CD4-positive, alpha-beta T cell (primary cell): ENCODE measurements at regions not wholly inside any gene's neighbourhood (a gene's known extent, or its start where the extent isn't known, plus 50 kb on each side); places are given as distances from the start of the nearest gene placed in this dataset.

ENCODE experiments used
- ATAC-seq: fragments of 200-7000 bp; cut with Tn5 transposase; one replicate; pipeline ENCODE4 v1.10.0; 2022; ENCODE audit warnings: mild to moderate bottlenecking; ENCODE audit not compliant: poor library complexity
- CTCF ChIA-PET: fragments of 350-600 bp; sonication (Branson Sonifier 250); formaldehyde crosslinking; loops from one replicate; lab custom pipeline; 2021; ENCODE audit warnings: antibody characterized with exemption, inconsistent platforms; lab: Charles Lee
- POLR2A ChIA-PET: fragments of 350-600 bp; sonication (Branson Sonifier 250); formaldehyde crosslinking; loops from one replicate; lab custom pipeline; 2021; ENCODE audit warnings: antibody characterized with exemption, inconsistent platforms; lab: Charles Lee
- DNase-seq, 14 experiments: peaks; one replicate each; pipeline ENCODE4 v3.0.0-alpha.2; 2013 to 2020; ENCODE audit warnings: mixed read lengths in 2 of 14
- H3K27ac ChIP-seq, 2 donors: one replicate each; pipeline versions ENCODE4 v1.5.1 to v1.7.0; 2013; ENCODE audit warnings: low read length in 2 of 2, low read depth in 1 of 2, mild to moderate bottlenecking in 1 of 2
- H3K27me3 ChIP-seq, 2 experiments: 1 replicate in 1 of 2; 2 replicates in 1 of 2; pipeline versions ENCODE4 v1.6.1 to v1.7.0; 2013; ENCODE audit warnings: low read length in 2 of 2, control low read depth in 1 of 2, mild to moderate bottlenecking in 1 of 2, moderate library complexity in 1 of 2; ENCODE audit not compliant: insufficient read depth in 2 of 2, control insufficient read depth in 1 of 2
- H3K36me3 ChIP-seq: one replicate; pipeline ENCODE4 v1.6.1; 2013; ENCODE audit warnings: low read length, control low read depth; ENCODE audit not compliant: insufficient read depth
- H3K4me1 ChIP-seq: one replicate; pipeline ENCODE4 v1.6.1; 2013; ENCODE audit warnings: low read length, control low read depth; ENCODE audit not compliant: insufficient read depth
- H3K4me3 ChIP-seq: one replicate; pipeline ENCODE4 v1.5.1; 2013; ENCODE audit warnings: mild to moderate bottlenecking, low read length, moderate library complexity
- H3K9me3 ChIP-seq, 2 experiments: 1 replicate in 1 of 2; 2 replicates in 1 of 2; pipeline versions ENCODE4 v1.6.1 to v1.7.0; 2013; ENCODE audit warnings: low read length in 2 of 2, mild to moderate bottlenecking in 2 of 2, control low read depth in 1 of 2, moderate library complexity in 1 of 2; ENCODE audit not compliant: control insufficient read depth in 1 of 2, insufficient read depth in 1 of 2
- H3K27ac Mint-ChIP-seq: one replicate; pipeline ENCODE4 v1.8.0; 2020; ENCODE audit warnings: mixed read lengths
- H3K27me3 Mint-ChIP-seq: one replicate; pipeline ENCODE4 v1.8.0; 2021; ENCODE audit warnings: mixed read lengths
- H3K36me3 Mint-ChIP-seq: one replicate; pipeline ENCODE4 v1.8.0; 2021; ENCODE audit warnings: low read depth, mixed read lengths
- H3K4me1 Mint-ChIP-seq: one replicate; pipeline ENCODE4 v1.8.0; 2021; ENCODE audit warnings: low read depth, mixed read lengths
- H3K4me3 Mint-ChIP-seq: one replicate; pipeline ENCODE4 v1.8.0; 2020; ENCODE audit warnings: mild to moderate bottlenecking, mixed read lengths
- H3K9me3 Mint-ChIP-seq: one replicate; pipeline ENCODE4 v1.8.0; 2020; ENCODE audit warnings: mixed read lengths
- intact Hi-C, 2 experiments: fragments of 100-400 bp; cut with DNase I in 1 of 2; cut with micrococcal nuclease in 1 of 2; formaldehyde crosslinking; loops; one replicate each; pipeline versions ENCODE4 v1.15.1 to v1.9.0; 2023 to 2025; cut with DNase I, micrococcal nuclease
- TF ChIP-seq, protein P1 (sequence below): fragments of 200-600 bp; IDR thresholded peaks from one replicate; pipeline ENCODE4 v1.8.0; 2022; ENCODE audit warnings: antibody characterized with exemption, mild to moderate bottlenecking

DNA sequence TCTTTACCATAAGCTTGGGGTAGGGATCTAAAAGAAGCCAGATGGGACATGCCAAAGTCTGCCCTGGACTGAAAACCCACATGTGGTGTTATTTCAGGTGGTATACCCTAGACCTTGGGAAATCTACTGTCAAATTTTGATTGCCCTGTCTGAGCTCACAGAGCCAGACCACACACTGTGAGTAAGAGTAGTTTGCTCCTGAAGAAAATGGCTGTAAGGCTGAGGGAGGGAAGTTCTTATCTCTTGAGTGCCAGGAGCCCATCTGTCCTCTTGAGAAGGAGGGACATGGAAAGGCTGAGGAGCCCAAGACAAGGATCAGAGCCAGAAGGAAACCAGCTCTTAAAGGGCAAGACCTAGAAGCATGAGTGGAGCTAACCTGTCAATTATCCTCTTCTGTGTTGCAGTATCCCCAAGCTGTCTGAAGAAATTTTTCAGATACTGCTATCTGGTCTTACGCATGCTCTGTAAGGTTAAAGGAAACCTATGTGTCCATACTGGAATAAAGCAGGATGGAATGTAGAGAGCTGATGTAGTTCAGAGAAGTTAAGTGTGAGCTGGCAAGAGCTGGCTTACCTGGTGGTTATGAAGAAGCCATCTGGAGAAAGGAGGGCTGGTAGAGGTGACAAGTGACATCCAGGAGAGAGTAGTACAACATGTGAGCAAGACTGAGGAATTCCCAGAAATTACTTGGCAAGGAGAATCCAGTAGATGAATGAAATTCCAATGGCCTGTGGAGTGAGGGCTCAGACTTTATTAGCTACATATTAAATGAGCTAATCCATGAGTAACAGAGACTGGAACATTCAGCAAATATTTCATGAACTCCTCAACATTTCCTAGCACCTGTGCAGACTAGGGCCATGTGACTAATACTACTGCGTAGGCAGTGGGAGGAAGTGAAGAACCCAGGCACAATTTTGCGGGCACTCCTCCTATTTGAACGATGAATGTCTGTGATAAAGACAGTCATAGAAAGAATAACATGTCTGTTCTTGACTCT lies 389.1 kb upstream of the KIF2A start:
- H3K27me3 Mint-ChIP-seq, result no peaks in the 10 kb centered on the region
- Histone ChIP-seq H3K9me3 (peaks cover 0 to 4% of the 10 kb centered on the region in 2 experiments), H3K27me3 (no peaks in the 10 kb centered on the region), H3K36me3 (no peaks in the 10 kb centered on the region), H3K4me3 (no peak overlapping the region), H3K4me1 (no peaks in the 10 kb centered on the region), H3K27ac (no peak overlapping the region)
- peaks cover 4% of the 10 kb centered on the region for H3K9me3 Mint-ChIP-seq
- intact Hi-C loops, result no loop called here
- no peaks in the 10 kb centered on the region for H3K4me1 Mint-ChIP-seq
- ChIA-PET POLR2A (no interaction called here), CTCF (no interaction called here)
- no peak for DNase-seq
- H3K4me3 Mint-ChIP-seq, result no peak overlapping the region
- no peaks in the 10 kb centered on the region for H3K36me3 Mint-ChIP-seq
- ATAC-seq, result no peak
- H3K27ac Mint-ChIP-seq, result no peak overlapping the region
- TF ChIP-seq, protein P1, sequence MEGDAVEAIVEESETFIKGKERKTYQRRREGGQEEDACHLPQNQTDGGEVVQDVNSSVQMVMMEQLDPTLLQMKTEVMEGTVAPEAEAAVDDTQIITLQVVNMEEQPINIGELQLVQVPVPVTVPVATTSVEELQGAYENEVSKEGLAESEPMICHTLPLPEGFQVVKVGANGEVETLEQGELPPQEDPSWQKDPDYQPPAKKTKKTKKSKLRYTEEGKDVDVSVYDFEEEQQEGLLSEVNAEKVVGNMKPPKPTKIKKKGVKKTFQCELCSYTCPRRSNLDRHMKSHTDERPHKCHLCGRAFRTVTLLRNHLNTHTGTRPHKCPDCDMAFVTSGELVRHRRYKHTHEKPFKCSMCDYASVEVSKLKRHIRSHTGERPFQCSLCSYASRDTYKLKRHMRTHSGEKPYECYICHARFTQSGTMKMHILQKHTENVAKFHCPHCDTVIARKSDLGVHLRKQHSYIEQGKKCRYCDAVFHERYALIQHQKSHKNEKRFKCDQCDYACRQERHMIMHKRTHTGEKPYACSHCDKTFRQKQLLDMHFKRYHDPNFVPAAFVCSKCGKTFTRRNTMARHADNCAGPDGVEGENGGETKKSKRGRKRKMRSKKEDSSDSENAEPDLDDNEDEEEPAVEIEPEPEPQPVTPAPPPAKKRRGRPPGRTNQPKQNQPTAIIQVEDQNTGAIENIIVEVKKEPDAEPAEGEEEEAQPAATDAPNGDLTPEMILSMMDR, result no peak

DNA sequence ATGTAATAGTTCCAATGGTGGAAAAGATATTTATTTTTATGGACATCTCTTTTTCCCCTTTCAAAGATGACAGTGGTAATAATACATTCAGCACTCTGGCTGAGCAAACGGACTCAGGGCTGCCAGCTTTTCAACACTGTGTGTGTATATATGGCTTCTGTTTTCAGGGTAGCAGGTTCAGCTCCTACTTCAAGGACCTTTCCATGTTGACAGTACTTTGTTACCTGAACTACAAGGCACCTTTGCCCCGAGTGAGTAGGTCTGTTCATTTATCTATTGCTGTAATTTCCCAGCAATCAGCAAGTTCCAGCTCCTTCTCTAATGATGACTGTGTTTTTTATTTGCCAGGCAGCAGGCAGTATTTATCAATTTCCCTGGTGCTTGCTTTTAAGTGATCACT lies 387.4 kb upstream of the KIF2A start:
- CTCF ChIA-PET, result no interaction called here
- H3K27ac Mint-ChIP-seq, result no peak overlapping the region

DNA sequence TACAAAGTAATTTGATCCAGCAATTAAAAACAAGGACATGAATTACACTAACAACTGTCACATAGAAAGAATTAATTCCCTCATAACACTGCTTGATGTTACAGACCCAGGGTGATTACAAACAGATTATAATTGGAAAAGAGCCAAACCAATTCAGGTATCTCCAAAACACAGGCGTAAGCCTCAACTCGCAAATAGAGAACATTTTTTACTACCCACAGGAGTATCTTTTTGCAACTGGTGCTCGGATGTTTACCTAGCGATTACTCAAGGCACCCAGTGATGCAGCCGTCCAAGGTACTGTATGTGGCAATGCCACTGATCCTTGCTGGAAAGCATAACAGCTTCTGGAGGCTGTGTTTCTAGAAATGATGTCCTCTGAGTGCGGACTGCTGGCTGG lies 386.1 kb upstream of the KIF2A start:
- no peaks in the 10 kb centered on the region for H3K27me3 ChIP-seq
- ChIA-PET CTCF (no interaction called here), POLR2A (no interaction called here)
- no peaks in the 10 kb centered on the region for H3K36me3 Mint-ChIP-seq
- no peaks in the 10 kb centered on the region for H3K4me1 ChIP-seq
- no peak for ATAC-seq
- no peaks in the 10 kb centered on the region for H3K9me3 Mint-ChIP-seq
- no peaks in the 10 kb centered on the region for H3K36me3 ChIP-seq
- intact Hi-C loops, result no loop called here
- peaks cover 0 to 4% of the 10 kb centered on the region in 2 experiments for H3K9me3 ChIP-seq
- no peak for DNase-seq
- TF ChIP-seq, protein P1, result no peak
- no peaks in the 10 kb centered on the region for H3K4me1 Mint-ChIP-seq
- H3K27me3 Mint-ChIP-seq, result no peaks in the 10 kb centered on the region
- H3K4me3 Mint-ChIP-seq, result no peak overlapping the region
- no peak overlapping the region for H3K4me3 ChIP-seq
- no peak overlapping the region for H3K27ac Mint-ChIP-seq
- H3K27ac ChIP-seq, result no peak overlapping the region

More for the DNA sequence above, 387.4 kb upstream of the KIF2A start:
- Mint-ChIP-seq H3K9me3 (no peaks in the 10 kb centered on the region), H3K36me3 (no peaks in the 10 kb centered on the region), H3K4me3 (no peak overlapping the region), H3K27me3 (no peaks in the 10 kb centered on the region), H3K4me1 (no peaks in the 10 kb centered on the region)
- no peak overlapping the region for H3K27ac ChIP-seq
- ATAC-seq (no peak), DNase-seq (no peak)
- H3K9me3 ChIP-seq, result peaks cover 0 to 4% of the 10 kb centered on the region in 2 experiments
- POLR2A ChIA-PET, result no interaction called here
- no peak overlapping the region for H3K4me3 ChIP-seq
- no peaks in the 10 kb centered on the region for H3K4me1 ChIP-seq
- no peaks in the 10 kb centered on the region for H3K36me3 ChIP-seq
- TF ChIP-seq, protein P1, result no peak
- H3K27me3 ChIP-seq, result no peaks in the 10 kb centered on the region
- intact Hi-C loops, result no loop called here
